ENCODE measurements at regions not wholly inside any gene's neighbourhood (a gene's known extent, or its start where the extent isn't known, plus 50 kb on each side); places are given as distances from the start of the nearest gene placed in this dataset.

GRCh38 chr14:21875791-21876190 lies 202.2 kb upstream of the OR4E1 start:
- no peak overlapping the region for H3K27ac ChIP-seq
- no peaks in the 10 kb centered on the region for H3K36me3 ChIP-seq
- no peak overlapping the region for H3K4me3 ChIP-seq
- H3K27me3 ChIP-seq, result no peaks in the 10 kb centered on the region
- ATAC-seq (ENCODE audit: low FRiP score in 2 of 2) (no peak), DNase-seq (no peak)
- H3K4me1 ChIP-seq, result no peaks in the 10 kb centered on the region
- H3K9me3 ChIP-seq, result no peaks in the 10 kb centered on the region
- TF ChIP-seq POLR2AphosphoS5 (IDR thresholded peaks at IDR 0.05), result no peak
- TF ChIP-seq POLR2A (IDR thresholded peaks at IDR 0.05), result no peak
- TF ChIP-seq EP300 (IDR thresholded peaks at IDR 0.05), result no peak
- TF ChIP-seq CTCF (IDR thresholded peaks at IDR 0.05), result no peak
- WGBS, 2 donors, result 74 to 81% methylated on average over 2 of the region's 2 CpGs

GRCh38 chr14:21874946-21875345 lies 201.3 kb upstream of the OR4E1 start:
- TF ChIP-seq EP300 (IDR thresholded peaks at IDR 0.05), result no peak
- no peak for TF ChIP-seq POLR2A (IDR thresholded peaks at IDR 0.05)
- no peak for TF ChIP-seq POLR2AphosphoS5 (IDR thresholded peaks at IDR 0.05)
- no peak for TF ChIP-seq CTCF (IDR thresholded peaks at IDR 0.05)
- no peaks in the 10 kb centered on the region for H3K4me1 ChIP-seq
- H3K4me3 ChIP-seq, result no peak overlapping the region
- H3K9me3 ChIP-seq, result no peaks in the 10 kb centered on the region
- 50 to 58% methylated on average over 1 of the region's 1 CpG for WGBS, 2 donors
- H3K27me3 ChIP-seq, result no peaks in the 10 kb centered on the region
- no peak for ATAC-seq (ENCODE audit: low FRiP score in 2 of 2)
- H3K27ac ChIP-seq, result no peak overlapping the region
- no peak for DNase-seq
- no peaks in the 10 kb centered on the region for H3K36me3 ChIP-seq

DNA sequence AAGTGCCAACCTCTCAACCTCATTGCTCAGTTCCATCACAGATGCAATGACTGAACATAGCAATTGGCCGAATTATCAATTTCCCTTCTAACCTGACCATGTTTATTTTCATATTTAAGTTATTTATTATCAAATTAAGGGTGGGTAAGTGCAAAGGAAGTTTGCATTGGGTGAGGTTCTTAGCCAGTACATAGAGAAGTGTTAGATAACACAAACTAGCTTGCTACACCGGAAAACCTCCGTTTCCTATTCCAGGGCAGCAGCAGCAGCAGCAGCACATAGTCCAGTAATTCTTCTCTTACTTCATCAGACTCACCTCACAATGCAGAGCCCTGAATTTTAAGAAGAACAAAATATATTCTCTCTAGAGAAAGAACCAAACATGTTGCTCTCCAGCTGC lies 200.5 kb upstream of the OR4E1 start:
- Histone ChIP-seq H3K36me3 (no peaks in the 10 kb centered on the region), H3K4me1 (no peaks in the 10 kb centered on the region), H3K27me3 (no peaks in the 10 kb centered on the region), H3K9me3 (no peaks in the 10 kb centered on the region), H3K27ac (no peak overlapping the region), H3K4me3 (no peak overlapping the region)
- whole genome bisulfite sequencing, 2 donors, result 29 to 31% methylated on average over 3 of the region's 3 CpGs
- no peak for ATAC-seq (ENCODE audit: low FRiP score in 2 of 2)
- no peak for DNase-seq
- TF ChIP-seq CTCF (IDR thresholded peaks at IDR 0.05), result no peak
- TF ChIP-seq POLR2A (IDR thresholded peaks at IDR 0.05), result no peak
- no peak for TF ChIP-seq EP300 (IDR thresholded peaks at IDR 0.05)
- TF ChIP-seq POLR2AphosphoS5 (IDR thresholded peaks at IDR 0.05), result no peak

- no peaks in the 10 kb centered on the region for H3K27me3 ChIP-seq
- no peak overlapping the region for H3K4me3 ChIP-seq
- H3K4me1 ChIP-seq, result no peaks in the 10 kb centered on the region
- no peaks in the 10 kb centered on the region for H3K9me3 ChIP-seq
- DNase-seq (peak in 1 of 2 donors; percentile 40), ATAC-seq (ENCODE audit: low FRiP score in 2 of 2) (peak; percentile 61 to 68)
- WGBS, 2 donors, result 47 to 71% methylated on average over 2 of the region's 2 CpGs
- H3K27ac ChIP-seq, result no peak overlapping the region
- TF ChIP-seq CTCF (IDR thresholded peaks at IDR 0.05) (peak in 5 of 6 experiments; percentile 33 to 51 (median 44)), POLR2A (IDR thresholded peaks at IDR 0.05) (no peak)
- H3K36me3 ChIP-seq, result no peaks in the 10 kb centered on the region
Observed at GRCh38 chr14:21868442-21869046, 194.9 kb upstream of the OR4E1 start.

GRCh38 chr14:21867541-21867940 lies 193.9 kb upstream of the OR4E1 start:
- TF ChIP-seq EP300 (IDR thresholded peaks at IDR 0.05) (no peak), CTCF (IDR thresholded peaks at IDR 0.05) (no peak), POLR2AphosphoS5 (IDR thresholded peaks at IDR 0.05) (no peak), POLR2A (IDR thresholded peaks at IDR 0.05) (no peak)
- Histone ChIP-seq H3K9me3 (no peaks in the 10 kb centered on the region), H3K4me1 (no peaks in the 10 kb centered on the region), H3K27ac (no peak overlapping the region), H3K36me3 (no peaks in the 10 kb centered on the region), H3K27me3 (no peaks in the 10 kb centered on the region), H3K4me3 (no peak overlapping the region)
- no peak for DNase-seq
- no peak for ATAC-seq (ENCODE audit: low FRiP score in 2 of 2)

Data from upper lobe of left lung (tissue), 6 donors.